Ureter (tissue), 1 donor: ENCODE measurements at regions not wholly inside any gene's neighbourhood (a gene's known extent, or its start where the extent isn't known, plus 50 kb on each side); places are given as distances from the start of the nearest gene placed in this dataset.

ENCODE experiments used
- DNase-seq: peaks from one replicate; pipeline ENCODE4 v3.0.0-alpha.2; 2020; ENCODE audit warnings: low spot score
- donor health status: DM: yes; HTN: yes; CAD: no.

GRCh38 chr12:29882846-29883245 is 99.1 kb upstream of the TMTC1 start:
- DNase-seq, result no peak

- DNase-seq, result no peak
Observed at GRCh38 chr12:29880987-29881386, 97.2 kb upstream of the TMTC1 start.

- DNase-seq, result no peak
Observed at GRCh38 chr12:29879606-29880308, 96.0 kb upstream of the TMTC1 start.

- no peak for DNase-seq
Observed at GRCh38 chr12:29869946-29870345, 86.2 kb upstream of the TMTC1 start.

DNA sequence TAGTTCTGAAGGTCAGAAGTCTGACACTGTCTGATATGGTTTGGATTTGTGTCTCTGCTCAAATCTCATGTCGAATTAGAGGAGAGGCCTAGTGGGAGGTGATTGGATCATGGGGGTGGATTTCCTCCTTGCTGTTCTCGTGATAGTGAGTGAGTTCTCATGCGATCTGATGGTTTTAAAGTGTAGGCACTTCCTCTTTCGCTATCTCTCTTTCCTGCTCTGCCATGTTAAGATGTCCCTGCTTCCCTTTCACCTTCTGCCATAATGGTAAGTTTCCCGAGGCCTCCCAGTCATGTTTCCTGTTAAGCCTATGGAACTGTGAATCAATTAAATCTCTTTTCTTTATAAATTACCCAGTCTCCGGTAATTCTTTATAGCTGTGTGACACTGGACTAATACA is 84.1 kb upstream of the TMTC1 start:
- DNase-seq, result no peak

- no peak for DNase-seq
Observed at GRCh38 chr12:29863665-29864064, 79.9 kb upstream of the TMTC1 start.

GRCh38 chr12:29858270-29858786 is 74.6 kb upstream of the TMTC1 start:
- no peak for DNase-seq

DNA sequence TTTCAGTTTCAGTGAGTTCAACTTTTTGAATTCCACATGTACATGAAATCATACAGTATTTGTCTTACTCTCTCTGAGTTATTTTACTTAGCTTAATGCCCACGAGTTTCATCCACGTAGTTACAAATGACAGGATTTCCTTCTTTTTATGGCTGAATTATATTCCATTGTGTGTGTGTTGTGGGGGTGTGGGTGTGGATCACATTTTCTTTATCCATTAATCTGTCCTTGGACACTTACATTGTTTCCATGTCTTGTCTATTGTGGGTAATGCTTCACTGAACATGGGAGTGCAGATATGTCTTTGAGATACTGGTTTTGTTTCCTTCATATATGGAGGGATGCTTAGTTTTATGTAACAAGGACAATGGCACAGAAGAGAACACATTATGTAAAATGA is 63.5 kb upstream of the TMTC1 start:
- DNase-seq, result no peak

DNA sequence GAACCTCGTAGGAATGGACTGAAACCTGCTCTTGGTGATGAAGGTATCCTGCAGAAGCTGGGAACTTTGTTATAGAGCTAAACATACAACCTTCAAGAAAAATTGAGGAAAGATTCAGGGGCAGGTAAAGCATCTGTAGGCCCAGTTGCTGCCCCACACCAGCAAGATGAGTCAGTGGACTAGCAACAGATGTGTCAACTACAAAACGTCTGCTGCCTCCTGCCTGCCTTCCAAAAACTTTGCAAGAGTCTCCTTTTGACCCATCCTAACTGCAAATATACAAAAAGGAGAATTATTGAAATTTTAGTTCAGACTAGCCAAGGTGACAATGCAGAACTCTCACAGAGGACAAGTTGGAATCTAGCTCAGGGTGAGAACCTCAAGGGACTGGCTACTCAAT is 60.9 kb upstream of the TMTC1 start:
- no peak for DNase-seq

DNA sequence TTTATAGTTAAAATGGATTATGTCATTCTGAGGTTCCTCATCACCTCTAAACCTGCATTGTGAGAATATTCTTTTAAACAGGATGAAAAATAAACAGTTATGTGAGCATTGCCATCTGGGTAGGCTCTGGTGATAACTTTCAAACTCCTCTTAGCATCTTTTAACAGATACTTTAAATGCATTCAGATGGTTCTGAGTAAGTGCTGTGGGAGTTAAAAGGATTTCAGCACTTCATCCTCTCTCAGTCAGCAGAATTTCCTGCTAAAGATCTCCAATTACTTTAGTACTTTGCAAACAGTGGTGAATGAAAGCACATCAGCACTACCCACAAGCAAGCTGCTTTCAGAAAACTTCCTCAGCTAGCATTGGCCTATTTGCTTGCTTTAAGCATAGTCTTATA is 59.3 kb upstream of the TMTC1 start:
- DNase-seq, result no peak

GRCh38 chr12:29838768-29839167 is 55.0 kb upstream of the TMTC1 start:
- DNase-seq, result no peak
